Vagina (tissue), 2 donors: ENCODE measurements at regions not wholly inside any gene's neighbourhood (a gene's known extent, or its start where the extent isn't known, plus 50 kb on each side); places are given as distances from the start of the nearest gene placed in this dataset.

ENCODE experiments used
- CTCF ChIP-seq, 3 experiments: fragments of 450-650 bp in 2 of 3; fragments of 200-600 bp in 1 of 3; sonication (generic) in 1 of 3; IDR thresholded peaks; one replicate each; pipeline ENCODE4 v1.5.1; 2017 to 2019; ENCODE audit warnings: antibody characterized with exemption in 3 of 3, mild to moderate bottlenecking in 2 of 3, moderate library complexity in 2 of 3
- POLR2AphosphoS5 ChIP-seq, 2 donors: sonication (generic); formaldehyde crosslinking; IDR thresholded peaks; one replicate each; pipeline ENCODE4 v1.9.0; 2017; ENCODE audit warnings: antibody characterized with exemption in 2 of 2, mild to moderate bottlenecking in 2 of 2, low read depth in 1 of 2; ENCODE audit not compliant: insufficient read depth in 1 of 2

DNA sequence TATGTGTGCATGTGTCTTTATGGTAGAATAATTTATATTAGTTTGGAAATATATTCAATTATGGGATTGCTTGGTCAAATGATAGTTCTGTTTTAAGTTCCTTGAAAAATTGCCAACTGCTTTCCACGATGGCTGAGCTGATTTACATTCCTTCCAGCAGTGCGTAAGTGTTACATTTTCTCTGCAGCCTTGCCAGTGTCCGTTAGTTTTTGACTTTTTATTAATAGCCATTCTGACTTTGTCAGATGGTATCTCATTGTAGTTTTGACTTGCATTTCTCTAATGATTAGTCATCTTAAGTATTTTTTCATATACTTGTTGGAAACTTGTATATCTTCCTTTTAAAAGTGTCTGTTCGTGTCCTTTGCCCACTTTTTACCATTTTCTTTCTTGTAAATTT lies 434.2 kb upstream of the POT1 start:
- TF ChIP-seq CTCF (IDR thresholded peaks at IDR 0.05) (no peak), POLR2AphosphoS5 (IDR thresholded peaks at IDR 0.05; ENCODE audit: insufficient read depth in 1 of 2, low read depth in 1 of 2) (no peak)
